GM12874 (cell line): ENCODE measurements at regions not wholly inside any gene's neighbourhood (a gene's known extent, or its start where the extent isn't known, plus 50 kb on each side); places are given as distances from the start of the nearest gene placed in this dataset.

Experiments
- CTCF ChIP-seq: IDR thresholded peaks from 2 replicates; pipeline ENCODE4 v1.5.1; 2011; ENCODE audit warnings: low read depth, mild to moderate bottlenecking, control low read depth, low read length, moderate library complexity; ENCODE audit not compliant: insufficient read depth

DNA sequence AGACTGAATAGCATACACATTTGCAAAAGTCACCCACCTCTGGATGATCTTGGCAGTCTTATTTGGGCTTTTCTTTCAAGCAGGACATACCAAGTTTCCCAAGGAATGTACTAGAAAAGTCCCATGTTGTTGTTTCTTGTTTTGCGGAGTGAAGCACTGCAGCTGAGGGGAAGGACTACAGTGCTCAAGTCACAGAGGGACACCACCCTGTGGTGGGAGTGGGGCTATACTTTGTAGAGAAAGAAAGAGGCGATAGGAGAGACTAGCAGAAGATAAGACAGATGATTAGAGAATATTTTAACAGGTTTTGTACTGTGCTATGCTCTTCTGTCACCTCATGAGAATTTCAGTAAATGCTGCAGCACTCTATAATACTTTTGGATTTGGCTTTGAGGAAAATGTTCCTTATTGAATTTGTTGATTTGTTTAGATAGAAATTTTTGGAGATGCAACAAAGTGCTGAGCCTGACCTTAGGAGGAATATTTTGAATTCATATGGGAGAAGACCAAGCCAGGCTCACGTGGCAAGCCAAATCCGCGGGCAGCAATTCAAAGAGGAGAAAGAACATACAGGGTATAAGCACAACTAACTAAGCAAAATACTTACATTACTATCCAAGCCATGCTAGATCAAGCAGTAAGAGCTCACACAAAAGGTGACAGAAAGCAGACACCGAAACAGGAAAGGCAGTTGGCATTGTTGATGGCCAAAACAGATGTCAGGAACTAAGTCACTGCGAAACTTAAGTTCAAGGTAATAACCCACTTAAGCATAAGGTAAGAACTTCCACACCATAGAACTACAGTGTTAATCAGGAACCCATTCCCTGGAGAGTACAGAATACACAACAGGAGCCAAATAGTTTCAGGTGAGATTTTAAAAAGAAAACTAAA, 280.3 kb upstream of the INTU start:
- no peak for TF ChIP-seq CTCF

GRCh38 chr4:127355743-127356142, 277.0 kb upstream of the INTU start:
- TF ChIP-seq CTCF, result no peak

DNA sequence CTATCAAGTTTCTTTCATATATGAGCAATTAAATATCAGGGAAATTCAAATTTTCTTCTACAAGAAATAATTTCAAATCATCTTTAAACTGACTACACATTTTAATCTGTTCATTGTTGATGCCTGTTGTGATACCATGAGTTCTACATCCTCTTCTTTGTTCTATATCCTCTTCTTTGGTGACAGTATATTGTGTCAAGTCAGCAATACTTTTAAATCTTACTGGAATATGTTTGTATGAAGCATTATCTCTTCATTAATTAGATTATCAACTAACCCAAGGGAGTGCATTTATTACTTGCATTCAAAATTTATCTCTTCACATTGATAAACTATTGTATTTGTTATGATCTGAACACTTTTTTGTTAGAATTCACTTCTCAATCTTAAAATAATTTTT, 275.0 kb upstream of the INTU start:
- no peak for TF ChIP-seq CTCF

DNA sequence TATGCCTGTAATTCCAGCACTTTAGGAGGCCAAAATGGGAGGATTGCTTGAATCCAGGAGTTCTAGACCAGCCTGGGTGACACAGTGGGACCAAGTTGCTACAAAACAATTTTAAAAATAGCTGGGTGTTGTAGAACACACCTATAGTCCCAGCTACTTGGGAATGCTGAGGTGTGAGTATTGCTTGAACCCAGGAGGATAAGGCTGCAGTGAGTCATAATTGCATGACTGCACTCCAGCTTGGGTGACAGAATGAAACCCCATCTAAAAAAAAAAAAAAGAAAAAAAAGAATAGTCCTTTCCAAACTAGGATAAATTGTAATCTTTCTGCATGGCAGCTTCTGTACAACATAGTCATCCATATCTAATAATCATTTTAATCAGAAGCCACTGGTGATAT, 270.1 kb upstream of the INTU start:
- no peak for TF ChIP-seq CTCF

DNA sequence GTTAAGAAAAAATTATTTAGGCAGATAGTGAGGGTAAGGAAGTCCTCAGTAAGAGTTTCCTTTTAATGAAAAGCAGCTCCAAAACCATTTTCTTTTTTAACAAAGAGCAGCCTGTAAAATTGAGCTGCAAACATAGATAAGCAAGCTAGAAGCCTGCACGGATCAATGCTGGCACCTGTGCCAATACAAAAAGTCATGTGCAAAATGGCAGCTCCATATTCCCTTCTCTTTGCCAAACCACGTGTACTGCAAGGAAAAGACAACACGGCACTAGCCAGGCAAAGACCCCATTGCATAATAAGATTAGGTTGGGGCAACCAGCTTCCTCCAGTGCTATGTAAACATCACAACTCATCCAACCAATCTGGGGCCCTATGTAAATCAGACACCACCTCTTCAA, 268.4 kb upstream of the INTU start:
- no peak for TF ChIP-seq CTCF

GRCh38 chr4:127364911-127365310, 267.8 kb upstream of the INTU start:
- no peak for TF ChIP-seq CTCF

DNA sequence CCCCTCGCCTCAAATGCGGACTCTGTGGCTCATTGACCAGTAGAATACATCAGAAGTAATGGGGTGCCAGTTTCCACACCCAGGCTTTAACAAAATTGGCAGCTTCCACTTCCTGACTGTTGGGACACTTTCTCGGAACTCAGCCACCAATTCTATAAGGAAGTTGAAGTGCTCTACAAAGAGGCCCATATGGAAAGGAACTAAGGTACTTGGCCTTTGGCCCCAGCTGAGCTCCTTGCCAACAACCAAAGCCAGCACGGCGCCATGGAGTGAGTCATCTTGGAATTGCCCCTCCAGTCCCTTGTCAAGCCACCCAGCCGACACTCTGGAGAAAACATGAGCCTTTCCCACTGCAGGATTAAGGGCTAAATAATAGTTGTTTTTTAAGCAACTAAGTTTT, 262.2 kb upstream of the INTU start:
- TF ChIP-seq CTCF, result no peak
